ENCODE measurements at regions not wholly inside any gene's neighbourhood (a gene's known extent, or its start where the extent isn't known, plus 50 kb on each side); places are given as distances from the start of the nearest gene placed in this dataset.
"Not testable (repeated sequence)": the region's sequence is repeated elsewhere in the genome, so short reads cannot be mapped to it uniquely, and the experiment has no call there.

DNA sequence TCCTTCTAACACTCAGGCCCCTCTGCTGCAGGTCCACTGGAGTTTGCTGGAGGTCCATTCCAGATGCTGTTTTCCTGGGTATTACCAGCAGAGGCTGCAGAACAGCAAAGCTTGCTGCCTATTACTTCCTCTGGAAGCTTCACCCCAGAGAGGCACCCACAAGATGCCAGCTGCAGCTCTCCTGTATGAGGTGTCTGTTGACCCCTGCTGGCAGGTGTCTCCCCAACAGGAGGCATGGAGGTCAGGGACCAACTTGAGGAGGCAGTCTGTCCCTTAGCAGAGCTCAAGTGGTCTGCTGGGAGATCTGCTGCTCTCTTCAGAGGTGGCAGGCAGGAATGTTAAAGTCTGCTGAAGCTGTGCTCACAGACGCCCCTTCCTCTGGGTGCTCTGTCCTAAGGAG lies 204.8 kb downstream of the FCRL5 start:
- Histone ChIP-seq H3K27me3 (ENCODE audit: insufficient read depth) (peaks cover 3% of the 10 kb centered on the region; the same call in 1 of the 2 replicates), H3K9me3 (no peaks in the 10 kb centered on the region), H3K9ac (no peak overlapping the region), H3K4me3 (ENCODE audit: low read depth in 2 of 2, low read length in 1 of 2) (no peak overlapping the region), H3K4me2 (no peak overlapping the region), H3K4me1 (ENCODE audit: control insufficient read depth in 1 of 2, insufficient read depth in 2 of 2, low read depth in 1 of 2, low read length in 1 of 2) (no peaks in the 10 kb centered on the region), H4K20me1 (ENCODE audit: insufficient read depth) (no peaks in the 10 kb centered on the region), H3F3A (replicated peaks; ENCODE audit: insufficient read depth) (no peaks in the 10 kb centered on the region), H3K27ac (ENCODE audit: low read depth in 2 of 2, low read length in 1 of 2) (no peak overlapping the region), H3K36me3 (replicated peaks in 1 of 2; ENCODE audit: control insufficient read depth in 1 of 2, insufficient read depth in 2 of 2, low read length in 1 of 2) (no peaks in the 10 kb centered on the region), H3K9me2 (no peaks in the 10 kb centered on the region), H2AFZ (ENCODE audit: low read depth) (no peak overlapping the region), H3K79me2 (ENCODE audit: insufficient read depth) (no peaks in the 10 kb centered on the region)
- DNase-seq, result no peak
- WGBS (ENCODE audit: low lambda C conversion rate), result no CpG with 5 or more reads among the region's 1 CpG
- TF ChIP-seq RAD21 (IDR thresholded peaks at IDR 0.05; ENCODE audit: low read length), result no peak
- TF ChIP-seq TEAD4 (IDR thresholded peaks at IDR 0.05; ENCODE audit: borderline replicate concordance, insufficient read depth), result no peak
- TF ChIP-seq, protein P1, sequence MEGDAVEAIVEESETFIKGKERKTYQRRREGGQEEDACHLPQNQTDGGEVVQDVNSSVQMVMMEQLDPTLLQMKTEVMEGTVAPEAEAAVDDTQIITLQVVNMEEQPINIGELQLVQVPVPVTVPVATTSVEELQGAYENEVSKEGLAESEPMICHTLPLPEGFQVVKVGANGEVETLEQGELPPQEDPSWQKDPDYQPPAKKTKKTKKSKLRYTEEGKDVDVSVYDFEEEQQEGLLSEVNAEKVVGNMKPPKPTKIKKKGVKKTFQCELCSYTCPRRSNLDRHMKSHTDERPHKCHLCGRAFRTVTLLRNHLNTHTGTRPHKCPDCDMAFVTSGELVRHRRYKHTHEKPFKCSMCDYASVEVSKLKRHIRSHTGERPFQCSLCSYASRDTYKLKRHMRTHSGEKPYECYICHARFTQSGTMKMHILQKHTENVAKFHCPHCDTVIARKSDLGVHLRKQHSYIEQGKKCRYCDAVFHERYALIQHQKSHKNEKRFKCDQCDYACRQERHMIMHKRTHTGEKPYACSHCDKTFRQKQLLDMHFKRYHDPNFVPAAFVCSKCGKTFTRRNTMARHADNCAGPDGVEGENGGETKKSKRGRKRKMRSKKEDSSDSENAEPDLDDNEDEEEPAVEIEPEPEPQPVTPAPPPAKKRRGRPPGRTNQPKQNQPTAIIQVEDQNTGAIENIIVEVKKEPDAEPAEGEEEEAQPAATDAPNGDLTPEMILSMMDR (IDR thresholded peaks at IDR 0.05), result no peak
- TF ChIP-seq NFIC (IDR thresholded peaks at IDR 0.05; ENCODE audit: borderline replicate concordance), result no peak
- no peak for TF ChIP-seq MEF2A (IDR thresholded peaks at IDR 0.05; ENCODE audit: borderline replicate concordance, low read depth)
- no peak for TF ChIP-seq RFX5 (IDR thresholded peaks at IDR 0.05; ENCODE audit: low read length)
- no peak for TF ChIP-seq TCF12 (IDR thresholded peaks at IDR 0.05)
- no peak for TF ChIP-seq TAF1 (IDR thresholded peaks at IDR 0.05; ENCODE audit: borderline replicate concordance, low read depth, low read length)
- no peak for TF ChIP-seq FOXM1 (IDR thresholded peaks at IDR 0.05; ENCODE audit: low read depth)
- TF ChIP-seq, protein P2, sequence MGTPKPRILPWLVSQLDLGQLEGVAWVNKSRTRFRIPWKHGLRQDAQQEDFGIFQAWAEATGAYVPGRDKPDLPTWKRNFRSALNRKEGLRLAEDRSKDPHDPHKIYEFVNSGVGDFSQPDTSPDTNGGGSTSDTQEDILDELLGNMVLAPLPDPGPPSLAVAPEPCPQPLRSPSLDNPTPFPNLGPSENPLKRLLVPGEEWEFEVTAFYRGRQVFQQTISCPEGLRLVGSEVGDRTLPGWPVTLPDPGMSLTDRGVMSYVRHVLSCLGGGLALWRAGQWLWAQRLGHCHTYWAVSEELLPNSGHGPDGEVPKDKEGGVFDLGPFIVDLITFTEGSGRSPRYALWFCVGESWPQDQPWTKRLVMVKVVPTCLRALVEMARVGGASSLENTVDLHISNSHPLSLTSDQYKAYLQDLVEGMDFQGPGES (IDR thresholded peaks at IDR 0.05; ENCODE audit: low read depth, low read length), result no peak
- ChIA-PET CTCF (no interaction called here), POLR2A (no interaction called here)

DNA sequence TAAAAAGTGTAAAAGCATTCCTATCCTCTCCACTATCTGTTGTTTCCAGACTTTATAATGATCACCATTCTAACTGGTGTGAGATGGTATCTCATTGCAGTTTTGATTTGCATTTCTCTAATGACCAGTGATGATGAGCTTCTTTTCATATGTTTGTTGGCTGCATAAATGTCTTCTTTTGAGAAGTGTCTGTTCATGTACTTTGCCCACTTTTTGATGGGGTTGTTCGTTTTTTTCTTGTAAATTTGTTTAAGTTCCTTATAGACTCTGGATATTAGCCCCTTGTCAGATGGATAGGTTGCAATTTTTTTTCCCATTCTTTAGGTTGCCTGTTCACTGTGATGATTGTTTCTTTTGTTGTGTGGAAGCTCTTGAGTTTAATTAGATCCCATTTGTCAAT lies 199.6 kb upstream of the ETV3 start:
- H3K4me2 ChIP-seq; DNase-seq; H3K9me3 ChIP-seq; POLR2A ChIA-PET; H3K9ac ChIP-seq; H3K4me1 ChIP-seq (ENCODE audit: control insufficient read depth in 1 of 2, insufficient read depth in 2 of 2, low read depth in 1 of 2, low read length in 1 of 2); H2AFZ ChIP-seq (ENCODE audit: low read depth); H3K4me3 ChIP-seq (ENCODE audit: low read depth in 2 of 2, low read length in 1 of 2); H3F3A ChIP-seq (replicated peaks; ENCODE audit: insufficient read depth); H3K36me3 ChIP-seq (replicated peaks in 1 of 2; ENCODE audit: control insufficient read depth in 1 of 2, insufficient read depth in 2 of 2, low read length in 1 of 2); H3K27me3 ChIP-seq (ENCODE audit: insufficient read depth); H3K79me2 ChIP-seq (ENCODE audit: insufficient read depth); H3K9me2 ChIP-seq; H4K20me1 ChIP-seq (ENCODE audit: insufficient read depth); CTCF ChIA-PET; H3K27ac ChIP-seq (ENCODE audit: low read depth in 2 of 2, low read length in 1 of 2): not testable (repeated sequence)
- 0% methylated on average over 1 of the region's 1 CpG for WGBS (ENCODE audit: low lambda C conversion rate)

DNA sequence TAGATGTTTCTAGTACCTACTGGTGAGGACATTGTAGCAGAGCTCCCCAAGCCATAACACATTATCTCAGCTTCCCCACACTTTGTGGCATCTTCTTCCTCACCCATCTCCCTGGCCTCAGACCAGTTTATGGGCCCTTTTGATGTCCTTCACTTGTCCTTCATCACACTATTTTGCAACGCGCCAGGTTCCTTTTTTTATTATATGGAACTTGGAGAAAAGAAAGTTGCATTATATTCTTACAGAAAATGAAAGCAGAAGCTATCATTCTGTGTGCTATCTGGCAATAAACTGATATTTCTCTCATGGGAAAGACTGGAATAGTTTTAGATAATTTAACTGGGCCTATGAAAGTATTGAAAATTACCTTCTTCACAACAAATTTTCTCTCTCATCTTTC lies 196.9 kb upstream of the ETV3 start:
- CTCF ChIA-PET, result no interaction called here
- TF ChIP-seq SMC3 (IDR thresholded peaks at IDR 0.05; ENCODE audit: low read depth, low read length) (no peak), RXRA (IDR thresholded peaks at IDR 0.05; ENCODE audit: borderline replicate concordance, low read depth) (no peak), CHD2 (IDR thresholded peaks at IDR 0.05; ENCODE audit: low read length, partially characterized antibody) (no peak), NFIC (IDR thresholded peaks at IDR 0.05; ENCODE audit: borderline replicate concordance) (no peak), POLR2AphosphoS5 (IDR thresholded peaks at IDR 0.05; ENCODE audit: low read depth, low read length) (no peak)
- TF ChIP-seq, protein P1 (IDR thresholded peaks at IDR 0.05), result no peak
- TF ChIP-seq, protein P3, sequence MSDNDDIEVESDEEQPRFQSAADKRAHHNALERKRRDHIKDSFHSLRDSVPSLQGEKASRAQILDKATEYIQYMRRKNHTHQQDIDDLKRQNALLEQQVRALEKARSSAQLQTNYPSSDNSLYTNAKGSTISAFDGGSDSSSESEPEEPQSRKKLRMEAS (IDR thresholded peaks at IDR 0.05; ENCODE audit: low read depth), result no peak
- TF ChIP-seq, protein P4, sequence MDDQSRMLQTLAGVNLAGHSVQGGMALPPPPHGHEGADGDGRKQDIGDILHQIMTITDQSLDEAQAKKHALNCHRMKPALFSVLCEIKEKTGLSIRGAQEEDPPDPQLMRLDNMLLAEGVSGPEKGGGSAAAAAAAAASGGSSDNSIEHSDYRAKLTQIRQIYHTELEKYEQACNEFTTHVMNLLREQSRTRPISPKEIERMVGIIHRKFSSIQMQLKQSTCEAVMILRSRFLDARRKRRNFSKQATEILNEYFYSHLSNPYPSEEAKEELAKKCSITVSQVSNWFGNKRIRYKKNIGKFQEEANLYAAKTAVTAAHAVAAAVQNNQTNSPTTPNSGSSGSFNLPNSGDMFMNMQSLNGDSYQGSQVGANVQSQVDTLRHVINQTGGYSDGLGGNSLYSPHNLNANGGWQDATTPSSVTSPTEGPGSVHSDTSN (IDR thresholded peaks at IDR 0.05), result no peak
- TF ChIP-seq, protein P5, sequence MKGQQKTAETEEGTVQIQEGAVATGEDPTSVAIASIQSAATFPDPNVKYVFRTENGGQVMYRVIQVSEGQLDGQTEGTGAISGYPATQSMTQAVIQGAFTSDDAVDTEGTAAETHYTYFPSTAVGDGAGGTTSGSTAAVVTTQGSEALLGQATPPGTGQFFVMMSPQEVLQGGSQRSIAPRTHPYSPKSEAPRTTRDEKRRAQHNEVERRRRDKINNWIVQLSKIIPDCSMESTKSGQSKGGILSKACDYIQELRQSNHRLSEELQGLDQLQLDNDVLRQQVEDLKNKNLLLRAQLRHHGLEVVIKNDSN (IDR thresholded peaks at IDR 0.05; ENCODE audit: borderline replicate concordance, low read depth), result no peak

More for the DNA sequence above, 196.9 kb upstream of the ETV3 start:
- no peaks in the 10 kb centered on the region for H3F3A ChIP-seq (replicated peaks; ENCODE audit: insufficient read depth)
- H3K4me3 ChIP-seq (ENCODE audit: low read depth in 2 of 2, low read length in 1 of 2), result no peak overlapping the region
- H4K20me1 ChIP-seq (ENCODE audit: insufficient read depth), result no peaks in the 10 kb centered on the region
- no peaks in the 10 kb centered on the region for H3K27me3 ChIP-seq (ENCODE audit: insufficient read depth)
- H3K36me3 ChIP-seq (replicated peaks in 1 of 2; ENCODE audit: control insufficient read depth in 1 of 2, insufficient read depth in 2 of 2, low read length in 1 of 2), result no peaks in the 10 kb centered on the region
- no peaks in the 10 kb centered on the region for H3K79me2 ChIP-seq (ENCODE audit: insufficient read depth)
- no peak overlapping the region for H2AFZ ChIP-seq (ENCODE audit: low read depth)
- no peak overlapping the region for H3K4me2 ChIP-seq
- no peak for DNase-seq
- H3K9me3 ChIP-seq, result no peaks in the 10 kb centered on the region
- H3K4me1 ChIP-seq (ENCODE audit: control insufficient read depth in 1 of 2, insufficient read depth in 2 of 2, low read depth in 1 of 2, low read length in 1 of 2), result no peaks in the 10 kb centered on the region
- H3K9ac ChIP-seq, result no peak overlapping the region
- H3K27ac ChIP-seq (ENCODE audit: low read depth in 2 of 2, low read length in 1 of 2), result no peak overlapping the region
- POLR2A ChIA-PET, result no interaction called here
- no peaks in the 10 kb centered on the region for H3K9me2 ChIP-seq
- WGBS (ENCODE audit: low lambda C conversion rate), result 10% methylated on average over 2 of the region's 2 CpGs

Data from SK-N-SH (cell line).